Bronchial epithelial cell (primary cell): ENCODE measurements at regions not wholly inside any gene's neighbourhood (a gene's known extent, or its start where the extent isn't known, plus 50 kb on each side); places are given as distances from the start of the nearest gene placed in this dataset.

Source experiments
- DNase-seq: peaks from one replicate; pipeline ENCODE4 v3.0.0-alpha.2; 2010; ENCODE audit warnings: low read depth
- FAIRE-seq: peaks from 2 replicates; lab custom pipeline; 2011; peaks lifted over from hg19 to GRCh38; lab: Jason Lieb, UNC
- H3K27me3 ChIP-seq: 2 replicates; pipeline ENCODE4 v1.5.1; 2011; ENCODE audit warnings: low read length; ENCODE audit not compliant: control insufficient read depth, insufficient read depth
- H3K36me3 ChIP-seq: 2 replicates; pipeline ENCODE4 v1.5.1; 2011; ENCODE audit warnings: low read length; ENCODE audit not compliant: control insufficient read depth, insufficient read depth
- H3K4me3 ChIP-seq: 2 replicates; pipeline ENCODE4 v1.5.1; 2011; ENCODE audit warnings: mild to moderate bottlenecking, low read depth, low read length, control low read depth
- TF ChIP-seq, protein P1 (sequence below): IDR thresholded peaks from 2 replicates; pipeline ENCODE4 v1.5.1; 2011; ENCODE audit warnings: mild to moderate bottlenecking, moderate library complexity, low read length, control low read depth, inconsistent platforms; ENCODE audit not compliant: insufficient read depth, severe bottlenecking

DNA sequence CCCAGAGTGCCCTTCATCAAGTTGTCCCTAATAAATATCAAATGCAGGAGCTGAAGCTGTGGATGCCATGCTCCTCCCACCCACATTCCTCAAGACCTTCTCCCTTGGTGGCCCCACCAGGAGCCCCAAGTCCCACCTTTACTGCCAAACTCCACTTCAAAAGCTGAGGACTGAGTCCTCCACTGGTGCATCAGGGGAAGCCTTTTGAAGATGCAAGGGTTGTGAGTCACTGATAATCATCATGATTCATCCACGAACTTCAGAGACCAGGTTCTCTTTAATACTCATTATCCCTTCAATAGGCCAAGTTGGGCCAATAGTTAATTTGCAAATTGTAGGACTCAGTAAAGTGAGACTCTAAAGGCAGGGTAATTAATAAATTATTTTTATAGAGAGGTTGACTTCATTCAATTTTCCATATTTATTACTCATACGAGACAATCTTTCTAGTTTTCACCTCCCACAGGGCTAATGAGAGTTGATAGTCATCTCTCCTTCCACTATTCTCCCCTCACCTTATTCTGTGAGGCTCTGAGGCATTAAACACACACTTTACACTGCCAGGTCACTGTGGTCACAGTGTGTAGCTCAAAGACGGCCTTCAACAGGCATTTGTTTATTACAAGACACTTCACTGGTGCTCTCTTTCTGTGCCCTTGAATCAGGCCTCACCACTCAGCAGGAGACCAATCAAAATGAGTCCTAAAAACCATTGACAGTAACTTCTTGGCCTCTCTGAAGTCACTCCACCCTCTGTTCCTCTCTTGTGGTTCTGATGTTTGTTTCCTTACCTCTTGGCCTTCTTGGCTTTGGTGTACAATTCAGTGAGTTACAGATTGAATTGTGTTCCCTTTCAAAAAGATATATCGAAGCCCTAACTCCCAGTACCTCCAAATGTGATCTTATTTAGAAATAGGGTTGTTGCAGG, 99.9 kb downstream of the TRIB2 start:
- TF ChIP-seq, protein P1, sequence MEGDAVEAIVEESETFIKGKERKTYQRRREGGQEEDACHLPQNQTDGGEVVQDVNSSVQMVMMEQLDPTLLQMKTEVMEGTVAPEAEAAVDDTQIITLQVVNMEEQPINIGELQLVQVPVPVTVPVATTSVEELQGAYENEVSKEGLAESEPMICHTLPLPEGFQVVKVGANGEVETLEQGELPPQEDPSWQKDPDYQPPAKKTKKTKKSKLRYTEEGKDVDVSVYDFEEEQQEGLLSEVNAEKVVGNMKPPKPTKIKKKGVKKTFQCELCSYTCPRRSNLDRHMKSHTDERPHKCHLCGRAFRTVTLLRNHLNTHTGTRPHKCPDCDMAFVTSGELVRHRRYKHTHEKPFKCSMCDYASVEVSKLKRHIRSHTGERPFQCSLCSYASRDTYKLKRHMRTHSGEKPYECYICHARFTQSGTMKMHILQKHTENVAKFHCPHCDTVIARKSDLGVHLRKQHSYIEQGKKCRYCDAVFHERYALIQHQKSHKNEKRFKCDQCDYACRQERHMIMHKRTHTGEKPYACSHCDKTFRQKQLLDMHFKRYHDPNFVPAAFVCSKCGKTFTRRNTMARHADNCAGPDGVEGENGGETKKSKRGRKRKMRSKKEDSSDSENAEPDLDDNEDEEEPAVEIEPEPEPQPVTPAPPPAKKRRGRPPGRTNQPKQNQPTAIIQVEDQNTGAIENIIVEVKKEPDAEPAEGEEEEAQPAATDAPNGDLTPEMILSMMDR: no peak
- FAIRE-seq: peak; percentile 13
- no peaks in the 10 kb centered on the region for H3K36me3 ChIP-seq

DNA sequence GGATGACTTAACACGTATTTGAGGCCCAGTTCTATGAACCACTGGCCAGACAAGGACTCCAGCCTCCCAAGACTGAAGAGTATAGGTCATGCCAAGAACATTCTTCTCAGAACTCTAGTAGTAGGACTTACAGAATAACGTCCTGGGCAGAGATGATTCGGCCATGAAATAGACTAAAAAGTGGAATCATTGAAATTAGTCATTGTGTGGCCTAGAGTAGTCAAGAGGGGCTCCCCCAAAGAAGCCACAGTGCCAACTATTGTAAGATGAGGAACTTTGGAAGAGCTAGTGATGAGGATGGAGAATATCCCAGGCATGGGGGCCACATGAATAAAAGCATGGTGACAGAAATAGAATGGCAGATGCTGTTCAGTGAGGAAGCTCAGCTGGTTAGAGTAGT, 101.1 kb downstream of the TRIB2 start:
- Histone ChIP-seq H3K4me3 (no peak overlapping the region), H3K36me3 (no peaks in the 10 kb centered on the region), H3K27me3 (no peaks in the 10 kb centered on the region)
- FAIRE-seq (no peak), DNase-seq (no peak)
- TF ChIP-seq, protein P1: no peak

More for the DNA sequence above, 99.9 kb downstream of the TRIB2 start:
- DNase-seq: peak; percentile 92
- Histone ChIP-seq H3K4me3 (no peak overlapping the region), H3K27me3 (no peaks in the 10 kb centered on the region)

DNA sequence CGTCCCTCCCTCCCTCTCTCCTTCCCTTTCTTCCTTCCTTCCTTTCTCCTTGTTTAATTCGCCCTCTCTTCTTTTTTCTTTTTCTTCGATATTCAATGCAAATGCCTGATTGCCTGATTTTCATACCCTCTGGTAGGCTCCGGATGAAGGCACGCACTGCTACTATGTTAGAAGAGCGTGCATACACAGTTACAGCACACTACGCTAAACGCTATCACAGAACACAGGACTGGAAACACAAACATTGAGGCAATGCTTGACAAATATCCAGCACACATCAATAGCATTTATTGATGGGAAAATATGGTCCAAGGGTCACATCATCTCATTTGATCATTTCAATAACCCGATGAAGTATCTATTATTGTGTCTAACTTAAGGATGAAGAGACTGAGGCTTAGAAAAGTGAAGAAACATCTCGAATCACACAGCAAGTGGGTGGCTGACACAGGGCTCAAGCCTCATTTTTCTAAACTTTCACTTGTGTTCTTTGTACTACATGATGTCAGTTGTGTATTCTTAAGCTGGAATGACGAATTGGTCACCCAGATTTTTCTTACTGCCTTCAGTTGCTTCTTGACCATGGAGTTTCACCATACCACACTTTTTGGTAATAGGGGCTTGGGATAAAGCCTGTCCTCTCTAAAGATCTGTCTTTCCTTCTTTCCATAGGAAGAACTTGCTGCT, 101.8 kb downstream of the TRIB2 start:
- TF ChIP-seq, protein P1: no peak
- no peak overlapping the region for H3K4me3 ChIP-seq
- no peaks in the 10 kb centered on the region for H3K36me3 ChIP-seq
- DNase-seq (no peak), FAIRE-seq (no peak)
- H3K27me3 ChIP-seq: no peaks in the 10 kb centered on the region

DNA sequence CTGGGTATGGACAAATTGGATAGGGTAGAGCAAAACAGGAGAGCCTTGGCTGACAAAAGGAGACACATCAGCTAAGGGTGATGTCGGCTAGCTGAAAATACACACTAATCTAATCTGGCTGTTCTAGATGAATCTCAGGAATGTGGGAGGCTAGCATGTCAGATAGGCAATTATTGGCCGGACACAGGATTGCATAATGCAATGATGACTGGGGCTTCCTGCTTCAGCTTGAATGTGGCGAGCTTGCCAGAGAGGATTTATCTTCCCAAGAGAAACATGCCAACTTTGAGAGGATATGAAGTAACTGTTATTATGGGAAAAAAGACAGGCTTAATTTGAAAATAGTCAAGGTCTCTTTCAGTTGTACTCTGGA, 102.4 kb downstream of the TRIB2 start:
- DNase-seq: peak; percentile 94
- TF ChIP-seq, protein P1: no peak
- H3K4me3 ChIP-seq: no peak overlapping the region
- H3K27me3 ChIP-seq: no peaks in the 10 kb centered on the region
- H3K36me3 ChIP-seq: no peaks in the 10 kb centered on the region
- no peak for FAIRE-seq

DNA sequence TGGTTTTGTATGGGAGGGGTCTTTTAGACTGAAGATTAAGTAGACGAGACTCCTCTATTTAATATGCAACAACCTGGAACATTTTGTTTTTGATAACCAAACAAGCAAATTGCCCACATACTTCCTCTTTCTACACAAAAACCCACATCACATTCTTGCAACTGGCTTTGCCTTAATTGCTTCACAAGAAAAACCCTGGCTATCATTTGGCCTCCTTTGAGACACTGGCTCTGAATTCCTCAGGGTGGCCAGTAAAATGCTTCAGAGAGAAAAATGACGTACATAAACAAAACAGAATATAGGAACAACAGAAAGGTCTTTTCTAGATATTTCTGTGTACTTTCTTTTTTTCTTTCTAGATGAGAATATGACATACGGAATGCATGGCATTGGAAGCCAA, 103.0 kb downstream of the TRIB2 start:
- Histone ChIP-seq H3K27me3 (no peaks in the 10 kb centered on the region), H3K36me3 (no peaks in the 10 kb centered on the region), H3K4me3 (no peak overlapping the region)
- FAIRE-seq: no peak
- no peak for DNase-seq
- TF ChIP-seq, protein P1: no peak
